ENCODE measurements at regions not wholly inside any gene's neighbourhood (a gene's known extent, or its start where the extent isn't known, plus 50 kb on each side); places are given as distances from the start of the nearest gene placed in this dataset.

DNA sequence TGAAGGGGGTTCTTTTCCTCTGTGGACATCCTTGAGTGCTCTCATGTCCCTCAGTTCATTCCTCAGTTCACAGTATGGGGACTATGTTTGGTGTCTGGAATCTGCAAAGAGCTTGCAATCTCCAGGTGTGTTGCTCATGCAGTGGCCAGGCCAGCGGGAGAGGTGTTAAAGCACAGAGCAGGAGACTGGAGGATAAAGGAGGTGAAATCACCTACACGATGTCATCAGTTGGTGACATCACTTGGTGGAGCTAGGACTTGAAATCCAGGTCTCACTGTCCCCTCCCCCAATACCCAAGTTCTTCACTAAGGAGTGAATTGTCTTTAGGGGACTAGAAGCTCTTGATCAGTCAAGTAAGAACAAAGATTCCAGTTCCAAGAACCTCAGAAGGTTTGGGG lies 197.3 kb upstream of the ZNF618 start (continued):
- no peak for TF ChIP-seq CBX8 (IDR thresholded peaks at IDR 0.05; ENCODE audit: borderline replicate concordance, low read depth, low read length)
- no peak for TF ChIP-seq KDM1A (IDR thresholded peaks at IDR 0.05; ENCODE audit: borderline replicate concordance, low read length)
- TF ChIP-seq POLR2A (IDR thresholded peaks at IDR 0.05; ENCODE audit: control extremely low read depth in 1 of 2, low read depth in 2 of 2, low read length in 2 of 2), result no peak
